DND-41 (cell line): ENCODE measurements at regions not wholly inside any gene's neighbourhood (a gene's known extent, or its start where the extent isn't known, plus 50 kb on each side); places are given as distances from the start of the nearest gene placed in this dataset.

Experiments used
- CTCF ChIP-seq: IDR thresholded peaks from 2 replicates; pipeline ENCODE4 v1.5.1; 2012; ENCODE audit warnings: borderline replicate concordance, low read length, moderate library complexity, mild to moderate bottlenecking; ENCODE audit not compliant: poor library complexity, severe bottlenecking; ENCODE audit errors: extremely low read depth
- EZH2 ChIP-seq: IDR thresholded peaks from 3 replicates; pipeline ENCODE4 v1.6.1; 2012; ENCODE audit warnings: borderline replicate concordance, low read depth, mild to moderate bottlenecking, moderate library complexity, low read length, inconsistent platforms; ENCODE audit not compliant: severe bottlenecking

DNA sequence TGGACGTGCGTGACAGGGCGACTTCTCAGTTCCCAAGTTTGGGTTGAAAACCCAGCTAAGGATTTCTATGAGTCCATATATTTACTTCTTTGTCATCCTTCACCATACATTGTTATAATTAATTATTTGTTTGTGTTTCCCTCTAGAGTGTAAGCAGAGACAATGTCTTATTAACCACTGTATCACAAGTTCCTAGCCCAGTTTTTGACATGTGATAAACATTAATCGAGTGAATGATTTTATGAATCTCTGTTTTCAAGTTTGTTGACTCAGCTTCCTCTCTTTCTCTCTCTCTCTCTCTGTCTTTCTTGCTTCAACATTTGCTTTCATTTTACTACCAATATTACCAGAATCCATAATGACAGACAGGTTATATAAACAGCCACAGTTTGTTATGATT, 1259.6 kb upstream of the TENM4 start:
- TF ChIP-seq CTCF (no peak), EZH2 (no peak)
